HTR-8/SVneo (cell line): ENCODE measurements at regions not wholly inside any gene's neighbourhood (a gene's known extent, or its start where the extent isn't known, plus 50 kb on each side); places are given as distances from the start of the nearest gene placed in this dataset.
A peak's percentile ranks its signal among the peaks of the same experiment; 100 is the strongest.

ENCODE experiments used
- DNase-seq: peaks from one replicate; pipeline ENCODE4 v3.0.0; 2011; ENCODE audit warnings: low spot score, mixed read lengths; ENCODE audit not compliant: insufficient read length
- FAIRE-seq: peaks from 2 replicates; lab custom pipeline; 2011; peaks lifted over from hg19 to GRCh38; lab: Jason Lieb, UNC

DNA sequence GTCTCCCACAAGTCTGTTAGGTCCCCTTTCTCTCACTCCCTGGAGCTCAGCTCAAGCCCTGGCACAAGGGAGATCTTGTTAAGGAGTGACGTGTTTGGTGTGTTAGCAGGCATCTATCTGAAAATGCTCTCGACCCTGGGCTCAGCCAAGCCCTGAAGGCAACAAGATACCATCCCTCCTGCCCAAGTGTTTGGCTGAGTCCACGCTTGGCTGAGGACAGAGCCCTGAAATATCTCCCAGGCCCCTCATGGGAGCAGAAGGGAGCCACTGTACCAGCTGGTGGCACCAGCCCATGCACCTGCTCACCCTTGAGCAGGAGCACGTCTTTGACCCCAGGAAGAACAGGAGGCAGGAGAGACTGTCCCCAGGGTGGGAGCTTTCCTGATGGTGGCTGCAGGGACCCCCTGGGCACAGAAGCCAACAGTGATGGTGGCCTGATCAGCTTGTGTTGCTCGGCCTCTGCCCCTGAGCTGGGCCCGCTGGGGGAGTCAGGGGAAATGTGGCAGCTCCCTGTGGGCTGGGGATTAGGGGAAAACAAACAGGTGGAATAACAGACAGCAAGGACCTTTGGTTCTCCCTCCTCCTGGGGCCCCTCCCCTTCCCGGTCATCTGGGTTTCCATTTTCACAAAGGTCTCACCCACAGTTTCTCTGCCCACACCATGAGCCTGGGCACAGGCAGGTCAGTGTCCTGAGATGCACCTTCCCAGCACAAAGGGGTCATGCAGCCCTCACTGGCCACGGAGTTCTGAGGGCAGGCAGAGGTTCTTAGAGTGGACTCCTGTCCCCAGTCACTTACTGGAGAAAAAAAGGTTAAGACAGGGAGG is 91.6 kb downstream of the RHOB start:
- FAIRE-seq (no peak), DNase-seq (no peak)

DNA sequence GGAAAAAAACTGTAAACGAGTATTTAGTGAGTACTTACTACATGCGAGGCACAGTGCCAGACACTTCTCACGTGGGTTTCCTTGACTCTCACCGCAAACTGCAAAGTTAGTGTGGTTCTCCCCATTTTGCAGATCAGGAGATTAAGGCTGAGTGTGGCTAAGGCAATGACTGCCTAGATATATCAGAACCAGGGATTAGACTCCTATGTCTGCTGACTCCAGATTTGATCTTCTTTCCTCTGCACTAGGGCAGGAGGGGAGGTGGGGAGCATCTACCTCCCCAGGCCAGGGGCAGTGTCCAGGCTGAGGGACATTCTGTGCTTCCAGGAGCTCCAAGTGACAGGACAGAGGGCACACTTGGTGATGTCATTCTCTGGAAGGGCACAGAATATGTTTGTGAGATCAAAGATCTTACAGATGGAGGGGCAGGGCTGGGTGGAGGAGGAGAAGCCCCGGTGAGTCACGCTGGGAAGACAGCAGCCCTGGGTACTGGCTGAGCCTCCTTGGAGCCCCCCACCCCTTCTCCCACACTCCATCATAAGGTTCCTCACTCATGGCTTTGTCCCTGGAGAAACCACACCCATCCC is 92.4 kb downstream of the RHOB start:
- FAIRE-seq, result no peak
- DNase-seq, result peak; percentile 40

DNA sequence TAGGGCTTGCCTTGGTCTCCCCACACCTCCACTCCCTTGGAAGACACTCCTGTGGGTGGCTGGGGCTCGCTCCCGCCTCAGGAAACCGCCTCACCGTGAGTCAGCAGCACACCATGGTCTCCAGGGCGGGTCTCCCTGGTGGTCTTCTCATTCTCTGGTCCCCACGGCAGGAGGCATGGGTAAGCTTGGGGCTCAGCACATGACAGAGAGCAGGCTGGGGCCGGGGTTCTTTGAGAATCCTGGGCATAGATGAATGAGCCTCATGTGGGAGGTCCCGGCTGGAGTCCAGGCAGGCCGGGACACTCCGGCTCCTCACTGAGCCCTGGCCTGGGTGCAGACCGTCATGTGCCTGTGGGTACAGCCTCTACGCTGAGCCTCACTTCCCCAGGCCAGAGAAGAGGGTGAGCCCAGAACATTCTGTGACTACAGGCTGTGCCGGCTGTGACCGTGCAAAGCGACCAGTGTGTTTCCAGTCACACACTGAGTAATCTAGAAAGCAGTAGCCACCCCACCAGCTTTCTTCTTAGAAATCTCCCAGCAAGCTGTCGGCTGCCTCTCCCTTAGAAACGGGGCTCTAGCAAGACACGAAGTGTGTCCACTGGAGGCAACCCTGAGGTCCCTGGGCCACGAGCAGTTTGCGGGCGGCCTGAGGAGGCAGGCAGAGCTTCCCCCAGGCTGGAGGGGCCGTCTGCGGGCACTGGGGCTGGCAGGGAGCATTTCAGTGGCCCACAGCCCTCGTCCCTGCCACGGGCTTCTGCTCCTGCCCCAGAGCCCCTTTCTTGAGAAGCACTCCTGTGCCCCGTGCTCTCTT is 93.1 kb downstream of the RHOB start:
- no peak for FAIRE-seq
- no peak for DNase-seq

DNA sequence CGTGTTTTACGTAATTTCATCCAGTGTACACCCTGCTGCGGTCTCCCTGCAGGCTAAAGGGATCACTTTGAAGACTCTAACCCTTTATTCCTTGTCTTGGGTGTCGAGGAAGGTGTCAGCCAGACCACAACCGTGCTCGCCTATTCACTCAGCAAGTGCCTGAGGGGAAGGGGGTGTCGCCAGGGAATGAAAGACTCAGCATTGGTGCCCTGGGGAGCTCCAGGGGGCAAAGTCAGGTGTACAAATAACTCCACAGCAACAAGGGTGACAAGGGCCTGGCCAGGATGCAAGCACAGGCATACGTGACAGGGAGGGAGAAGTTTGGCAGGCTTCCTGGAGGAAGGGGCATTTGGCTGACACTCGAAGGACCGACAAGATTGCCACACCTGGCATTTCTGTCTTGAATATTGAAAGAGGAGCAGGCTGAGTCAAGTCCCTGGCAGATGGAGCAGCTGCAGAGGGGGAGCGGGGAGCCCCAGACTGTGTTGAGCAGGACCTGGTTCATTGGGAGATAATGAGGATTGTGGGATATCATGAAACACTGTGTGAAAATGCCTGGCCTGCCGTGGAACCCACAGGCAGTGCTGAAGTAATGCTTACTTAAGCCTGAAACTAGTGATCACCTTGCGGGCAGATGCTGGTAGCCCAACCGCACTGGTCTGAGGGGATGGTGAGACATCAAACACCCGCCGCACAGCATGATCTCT is 93.9 kb downstream of the RHOB start:
- FAIRE-seq, result no peak

DNA sequence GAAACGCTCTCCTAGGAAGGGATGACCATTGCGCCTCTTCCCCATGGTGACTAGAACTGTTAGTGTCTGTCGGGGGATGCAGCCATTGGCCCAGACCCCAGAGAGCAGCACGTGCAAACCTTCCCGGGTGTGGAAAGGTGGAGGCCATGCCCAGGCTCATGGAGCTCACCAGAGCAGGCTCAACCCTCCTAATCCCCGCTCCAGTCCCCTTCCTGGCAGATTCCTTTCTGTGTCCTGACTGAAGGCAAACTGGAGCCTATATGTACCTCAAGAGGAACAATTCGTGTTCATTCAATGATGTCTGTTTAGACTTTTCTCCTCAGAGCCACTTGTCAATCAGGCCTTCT is 94.4 kb downstream of the RHOB start:
- DNase-seq (no peak), FAIRE-seq (no peak)

More for the DNA sequence above, 93.9 kb downstream of the RHOB start:
- no peak for DNase-seq

DNA sequence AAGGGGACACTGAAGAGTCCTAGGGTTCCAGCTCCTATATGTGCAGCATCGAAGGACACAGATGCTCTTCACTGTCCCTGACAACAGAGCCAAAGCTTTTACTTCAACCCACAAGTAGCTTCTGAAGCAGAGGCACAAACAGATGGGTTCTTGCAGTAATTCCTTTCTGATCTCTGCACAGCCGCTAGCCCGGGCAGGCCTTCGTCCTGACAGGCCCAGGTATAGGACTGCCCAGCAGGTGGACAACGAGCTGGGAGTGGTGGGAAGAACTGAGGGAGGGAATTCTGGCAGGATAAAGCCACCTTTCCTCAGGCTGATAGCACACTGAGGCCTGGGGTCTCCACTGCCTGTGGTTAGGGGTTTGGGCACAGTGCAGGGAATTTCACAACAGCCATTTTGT is 94.8 kb downstream of the RHOB start:
- FAIRE-seq (no peak), DNase-seq (no peak)

DNA sequence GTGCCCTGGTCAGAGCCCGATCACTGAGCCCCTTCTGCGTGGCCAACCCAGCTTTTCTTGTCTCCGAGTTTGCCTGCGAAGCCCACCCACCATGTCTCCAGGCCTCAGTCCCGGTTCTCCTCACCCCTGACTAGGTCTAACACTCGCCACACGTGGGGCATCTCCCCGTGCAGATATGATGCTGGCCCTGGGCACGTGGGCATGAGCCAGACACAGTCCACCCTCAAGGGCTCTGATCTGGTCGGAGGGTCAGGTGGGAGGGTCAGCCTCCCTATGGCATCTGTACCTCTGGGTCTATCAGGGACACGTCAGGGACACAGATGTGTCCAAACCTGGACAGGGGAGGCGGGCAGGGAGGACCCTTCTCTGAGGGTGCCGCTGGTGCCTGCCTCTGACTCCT is 95.4 kb downstream of the RHOB start:
- no peak for FAIRE-seq
- no peak for DNase-seq

DNA sequence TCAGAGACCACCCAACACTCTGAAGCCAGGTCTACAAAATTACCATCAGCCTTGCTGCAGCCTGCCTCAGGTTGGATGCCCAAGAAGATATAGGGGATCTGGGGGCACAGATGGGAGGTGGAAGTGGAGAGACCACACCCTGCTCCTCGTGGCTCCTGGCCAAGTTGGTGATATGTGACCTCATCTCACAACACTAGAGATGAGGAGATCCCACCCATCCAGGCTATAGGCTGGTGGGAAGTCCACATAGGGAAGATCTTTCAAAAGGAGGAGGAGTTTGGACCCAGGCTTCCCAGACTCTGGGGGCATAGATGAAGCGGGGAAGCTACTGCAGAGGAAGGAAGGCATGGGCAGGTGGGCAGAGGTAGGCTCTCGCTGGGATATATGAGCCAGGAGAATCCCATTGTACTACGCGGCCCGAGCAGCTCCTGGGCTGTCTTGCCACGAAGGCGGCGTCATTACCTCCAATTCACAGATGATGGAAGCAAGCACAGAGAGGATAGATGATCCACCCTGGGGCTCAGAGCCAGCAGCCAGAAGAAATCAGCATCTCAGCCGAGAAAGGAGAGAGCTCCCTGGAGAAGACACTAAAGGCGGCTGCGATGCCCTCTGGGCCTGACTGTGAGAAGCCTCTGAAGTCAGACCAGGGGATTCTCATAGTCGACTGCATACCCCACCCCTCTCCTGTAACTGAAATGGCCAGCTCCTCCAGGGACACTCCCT is 96.0 kb downstream of the RHOB start:
- FAIRE-seq, result no peak
- DNase-seq, result no peak

DNA sequence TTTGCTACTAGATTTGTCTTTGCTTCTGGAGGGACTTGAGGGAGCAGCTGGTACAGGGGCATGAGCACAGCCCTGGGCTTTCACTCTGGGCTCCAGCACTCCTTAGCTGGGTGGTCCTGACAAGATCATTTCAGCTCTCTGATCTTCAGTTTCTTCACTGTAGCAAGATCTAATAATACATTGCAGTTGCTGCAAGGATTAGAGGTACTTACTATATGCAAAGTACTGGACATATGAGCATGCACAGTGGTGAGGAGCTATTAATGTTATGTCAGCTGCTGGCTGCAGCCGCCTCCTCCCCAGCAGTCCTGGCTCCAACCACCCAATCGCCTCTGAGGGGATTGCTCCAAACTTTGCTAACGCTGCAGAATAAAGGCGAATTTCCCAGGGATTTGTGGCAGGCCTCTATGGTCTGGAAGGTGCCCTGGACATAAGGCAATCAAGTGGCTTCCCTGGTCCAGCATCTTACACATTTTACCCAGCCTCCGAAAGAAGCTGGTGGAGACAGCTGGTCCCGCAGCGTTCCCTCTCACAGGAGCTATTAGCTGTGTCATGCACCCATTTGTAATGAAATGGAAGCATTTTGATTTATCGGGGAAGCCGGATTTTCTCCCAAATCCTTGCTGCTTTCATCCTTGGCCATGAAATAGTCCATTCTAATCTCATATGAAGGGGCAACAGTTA is 96.7 kb downstream of the RHOB start:
- no peak for DNase-seq
- FAIRE-seq, result no peak

DNA sequence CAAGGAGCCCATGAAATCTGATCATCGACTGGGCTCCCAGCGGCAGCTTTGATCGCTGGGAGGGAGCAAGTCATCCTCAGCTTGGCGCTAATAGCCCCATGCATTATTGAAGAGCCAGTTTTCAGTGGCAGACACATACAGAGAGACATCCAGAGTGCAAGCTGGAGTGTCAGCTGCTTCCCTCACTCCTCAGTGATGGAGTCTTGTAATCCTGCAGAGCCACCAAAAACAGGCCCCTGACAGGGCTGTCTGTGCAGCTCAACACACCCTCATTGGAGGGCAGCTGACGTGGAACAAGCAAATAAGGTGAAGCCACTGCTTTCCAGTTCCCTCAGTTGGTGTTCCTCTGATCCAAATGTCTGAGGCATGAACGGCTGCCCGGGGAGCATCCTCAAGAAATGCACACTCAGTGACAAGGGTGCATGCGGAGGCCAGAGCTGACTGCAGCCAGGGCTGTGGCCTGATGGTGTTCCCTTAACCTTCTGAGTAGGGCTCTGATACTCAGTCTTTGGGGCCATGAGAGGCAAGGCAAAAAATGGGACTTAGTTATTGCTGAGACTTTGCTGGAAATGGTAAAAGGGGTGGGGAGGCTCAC is 97.4 kb downstream of the RHOB start:
- DNase-seq (no peak), FAIRE-seq (no peak)

DNA sequence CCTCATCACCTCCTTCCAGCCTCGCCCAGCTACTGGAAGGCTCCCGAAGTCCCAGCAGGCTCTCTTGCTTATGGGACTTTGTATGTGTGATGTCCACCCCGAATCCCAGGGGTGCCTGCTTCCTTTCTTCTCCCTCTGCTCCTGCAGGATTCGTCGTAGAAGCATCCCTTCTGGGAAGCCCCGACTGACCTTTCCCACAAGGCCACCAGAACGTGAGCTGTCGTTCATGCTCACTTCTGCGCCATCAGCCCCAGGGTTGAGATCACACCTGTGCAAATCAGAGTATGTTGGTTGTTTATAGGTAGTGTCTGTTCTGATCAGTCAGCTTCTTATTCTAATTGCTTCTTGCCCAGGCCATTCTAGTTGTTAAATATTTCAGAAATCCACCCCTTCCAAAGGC is 101.8 kb downstream of the HS1BP3 start:
- FAIRE-seq (no peak), DNase-seq (no peak)

DNA sequence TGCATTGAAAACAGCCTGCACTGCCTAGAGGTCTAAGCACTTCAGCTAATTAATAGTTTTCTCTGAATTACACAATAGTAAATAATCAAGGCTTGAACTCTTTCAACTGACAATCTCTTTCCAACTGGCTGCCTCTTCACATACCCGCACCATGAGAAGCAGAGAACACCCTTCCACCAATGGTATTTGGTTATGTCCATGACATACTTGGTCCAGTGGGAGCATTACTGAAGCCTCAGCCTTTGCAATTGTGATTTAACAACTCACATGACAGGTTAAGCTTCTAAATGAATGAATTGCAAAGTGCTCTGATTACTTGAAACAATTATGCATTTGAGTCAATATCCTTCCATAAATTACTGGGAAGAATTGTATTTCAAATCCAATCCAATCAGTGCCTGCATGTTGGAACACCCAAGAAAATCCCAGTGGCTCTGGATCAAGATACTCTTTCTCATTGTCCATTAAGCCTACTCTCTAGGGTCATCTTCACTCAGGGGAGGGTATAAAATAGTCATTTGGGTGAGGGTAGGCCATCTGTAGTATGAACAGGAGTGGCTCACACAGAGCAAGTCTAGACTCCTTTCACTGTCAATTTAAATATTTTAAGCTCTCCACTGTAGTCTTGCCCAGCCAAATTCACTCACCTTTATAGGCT is 101.1 kb downstream of the HS1BP3 start:
- no peak for FAIRE-seq
- no peak for DNase-seq

DNA sequence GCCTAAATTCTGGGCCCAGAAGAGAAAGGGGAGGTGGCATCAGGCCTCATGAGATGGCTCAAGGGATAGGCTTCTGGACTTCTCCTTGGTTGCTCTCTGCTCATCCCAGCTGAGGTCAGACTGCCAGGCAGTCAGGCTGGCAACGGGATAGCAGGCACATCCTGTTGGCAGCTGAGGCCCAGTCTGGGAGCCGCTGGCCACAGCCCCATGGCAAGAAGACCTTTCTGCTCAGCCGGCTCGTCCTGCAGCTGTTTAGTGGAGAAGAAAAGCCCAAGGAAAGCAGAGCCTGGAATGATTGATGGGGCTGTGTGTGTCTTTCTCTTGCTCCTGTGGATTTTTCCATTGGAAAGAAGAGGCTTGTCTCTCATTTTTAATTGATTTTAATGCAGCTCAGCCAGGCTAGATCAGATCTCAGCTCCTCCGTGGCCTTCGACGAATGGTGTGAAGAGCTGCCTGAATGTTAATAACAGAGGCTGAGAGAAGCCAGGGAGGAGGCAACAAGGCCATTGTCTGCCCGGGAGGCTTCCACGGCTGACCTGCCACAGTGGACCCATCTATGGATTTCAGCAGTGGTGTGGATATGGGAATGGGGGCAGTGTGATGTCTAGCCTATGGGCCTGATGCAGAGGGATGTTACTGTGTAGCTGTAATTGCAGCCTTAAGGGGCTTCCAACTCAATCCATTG is 99.5 kb downstream of the HS1BP3 start:
- no peak for DNase-seq
- FAIRE-seq, result no peak

DNA sequence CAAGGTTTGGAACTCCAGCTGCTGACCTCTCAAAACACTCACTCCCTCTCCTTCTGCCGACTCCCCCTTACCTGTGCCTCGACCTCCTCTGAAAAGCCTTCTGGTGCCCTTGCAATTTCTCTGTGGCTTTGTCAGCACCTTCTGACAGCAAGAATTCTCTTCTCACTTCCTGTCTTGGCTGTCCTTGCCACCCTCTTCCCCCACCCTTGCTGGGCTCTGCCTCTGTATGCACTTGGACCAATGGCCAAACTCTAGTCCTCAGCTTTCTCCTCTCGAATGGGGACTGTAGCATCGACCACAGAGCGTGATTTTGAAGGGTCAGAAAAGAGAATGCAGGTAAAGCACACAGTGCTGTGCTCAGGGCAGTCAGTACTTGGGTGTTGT is 99.0 kb downstream of the HS1BP3 start:
- FAIRE-seq (no peak), DNase-seq (no peak)

DNA sequence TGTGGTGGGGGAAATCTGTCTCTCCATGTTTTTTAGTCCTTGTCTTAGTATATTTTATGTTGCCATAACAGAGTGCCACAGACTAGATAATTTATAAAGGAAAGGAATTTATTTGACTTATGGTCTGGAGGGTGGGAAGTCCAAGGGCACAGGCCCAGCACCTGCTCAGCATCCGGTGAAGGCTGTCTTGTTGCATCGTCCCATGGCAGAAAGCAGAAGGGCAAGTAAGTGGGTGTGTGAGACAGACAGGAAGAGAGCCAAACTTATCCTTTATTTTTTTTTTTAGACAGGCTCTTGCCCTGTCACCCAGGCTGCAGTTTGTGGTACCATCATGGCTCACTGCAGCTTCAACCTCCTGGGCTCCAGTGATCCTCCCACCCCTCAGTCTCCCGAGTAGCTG is 98.1 kb downstream of the HS1BP3 start:
- DNase-seq (no peak), FAIRE-seq (no peak)

DNA sequence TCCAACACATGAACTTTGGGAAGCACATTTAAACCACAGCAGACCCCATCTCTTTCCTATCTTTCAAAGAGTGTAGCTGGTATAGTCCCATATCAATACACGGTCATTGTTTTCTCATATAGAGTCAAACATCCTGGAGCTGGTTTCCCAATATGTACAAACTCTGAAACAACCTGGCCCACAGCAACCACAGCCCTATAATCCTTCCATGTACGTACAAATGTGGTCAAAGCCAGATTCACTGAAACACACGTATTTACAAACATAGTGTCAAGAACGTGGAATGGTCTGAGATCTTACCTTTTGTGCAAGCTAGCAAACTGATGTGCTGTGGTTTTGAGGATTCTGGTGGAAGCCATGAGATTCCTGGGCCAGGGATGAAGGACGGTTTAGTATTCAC is 97.3 kb downstream of the HS1BP3 start:
- DNase-seq (no peak), FAIRE-seq (no peak)

DNA sequence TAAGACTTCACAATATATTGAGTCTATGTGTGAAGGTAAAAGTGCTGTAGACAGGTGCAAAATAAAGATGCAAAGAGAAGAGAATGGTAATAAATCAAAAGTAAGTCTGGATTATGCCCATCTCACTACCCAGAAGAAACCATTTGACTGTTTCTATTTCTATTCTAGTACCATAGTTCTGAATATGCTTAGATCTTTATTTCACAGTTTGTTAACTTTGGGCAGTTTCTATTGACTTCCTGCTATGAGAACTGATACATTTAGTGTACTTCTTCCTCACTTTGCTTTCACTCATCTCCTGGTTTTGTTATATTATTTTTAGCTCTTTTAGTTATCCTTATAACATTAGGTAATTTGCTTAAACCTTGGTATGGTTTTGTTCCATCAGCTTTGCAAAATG is 94.9 kb downstream of the HS1BP3 start:
- FAIRE-seq (no peak), DNase-seq (no peak)

DNA sequence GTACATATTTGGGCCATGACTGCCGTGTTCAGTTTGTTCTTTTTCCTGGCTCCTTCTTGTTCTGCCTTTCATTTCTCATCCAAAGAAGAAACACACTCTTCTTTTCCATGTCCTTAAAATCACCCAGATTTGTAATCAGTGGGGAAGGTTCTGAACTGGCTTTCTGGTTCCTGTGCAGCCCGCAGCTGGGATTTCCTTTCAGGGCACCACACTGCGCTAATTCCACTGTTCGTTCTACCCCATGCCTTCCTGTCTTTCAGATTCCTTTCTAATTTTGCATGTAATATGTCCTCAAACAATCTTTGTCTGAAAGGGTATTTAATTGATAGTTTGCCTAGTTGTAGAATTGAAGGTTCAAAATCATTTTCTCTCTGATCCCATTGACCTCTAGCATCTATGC is 94.1 kb downstream of the HS1BP3 start:
- no peak for FAIRE-seq
- DNase-seq, result no peak
